Body of pancreas (tissue), 4 donors: ENCODE measurements at regions not wholly inside any gene's neighbourhood (a gene's known extent, or its start where the extent isn't known, plus 50 kb on each side); places are given as distances from the start of the nearest gene placed in this dataset.

Experiments used
- CTCF ChIP-seq, 7 experiments: fragments of 450-650 bp in 4 of 7; fragments of 200-600 bp in 3 of 7; sonication (generic) in 3 of 7; IDR thresholded peaks; one replicate each; pipeline ENCODE4 v1.5.1; 2016 to 2019; ENCODE audit warnings: antibody characterized with exemption in 7 of 7
- POLR2A ChIP-seq, 3 donors: fragments of 450-650 bp; IDR thresholded peaks; one replicate each; pipeline ENCODE4 v1.6.1; 2016; ENCODE audit warnings: antibody characterized with exemption in 3 of 3, mild to moderate bottlenecking in 2 of 3

GRCh38 chr5:98187945-98188344 is 585.5 kb upstream of the RGMB start:
- TF ChIP-seq POLR2A (IDR thresholded peaks at IDR 0.05) (no peak), CTCF (IDR thresholded peaks at IDR 0.05) (no peak)
